ENCODE measurements at regions not wholly inside any gene's neighbourhood (a gene's known extent, or its start where the extent isn't known, plus 50 kb on each side); places are given as distances from the start of the nearest gene placed in this dataset.
"Not testable (repeated sequence)": the region's sequence is repeated elsewhere in the genome, so short reads cannot be mapped to it uniquely, and the experiment has no call there.

DNA sequence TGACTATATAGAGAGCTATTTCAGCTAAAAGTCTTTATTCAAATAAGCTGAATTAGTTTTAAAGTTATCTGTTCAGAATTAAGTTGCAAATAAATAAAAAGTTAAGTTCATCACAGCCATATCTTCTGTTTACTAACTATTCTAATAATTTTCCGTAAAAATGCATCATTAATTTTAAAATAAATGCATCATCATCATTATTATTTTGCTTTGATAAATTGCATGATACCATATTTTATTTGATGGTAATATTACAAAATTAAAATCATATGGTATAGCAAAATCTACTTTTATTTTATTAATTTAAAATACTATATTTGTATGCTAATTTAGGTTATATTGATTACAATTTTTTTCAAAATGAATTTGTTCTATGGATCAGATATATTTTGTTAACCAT, 357.3 kb upstream of the NDST4 start:
- DNase-seq (ENCODE audit: low read depth), result no peak

DNA sequence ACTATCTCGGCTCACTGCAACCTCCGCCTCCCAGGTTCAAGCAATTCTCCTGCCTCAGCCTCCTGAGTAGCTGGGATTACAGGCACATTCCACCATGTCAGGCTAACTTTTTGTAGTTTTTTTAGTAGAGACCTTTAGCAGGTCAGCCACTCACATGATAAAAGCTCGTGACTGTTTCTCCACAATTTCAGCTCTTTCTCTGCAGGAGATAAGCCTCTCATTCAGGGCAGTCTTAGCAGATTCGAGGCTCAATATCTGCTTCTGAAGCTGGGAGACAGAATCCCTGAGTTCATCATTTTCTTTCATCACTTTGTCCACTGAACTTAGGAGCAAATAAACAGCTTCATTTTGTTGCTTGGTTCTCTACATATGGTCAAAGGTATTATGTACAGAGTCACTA, 345.9 kb upstream of the NDST4 start:
- DNase-seq (ENCODE audit: low read depth), result not testable (repeated sequence)

DNA sequence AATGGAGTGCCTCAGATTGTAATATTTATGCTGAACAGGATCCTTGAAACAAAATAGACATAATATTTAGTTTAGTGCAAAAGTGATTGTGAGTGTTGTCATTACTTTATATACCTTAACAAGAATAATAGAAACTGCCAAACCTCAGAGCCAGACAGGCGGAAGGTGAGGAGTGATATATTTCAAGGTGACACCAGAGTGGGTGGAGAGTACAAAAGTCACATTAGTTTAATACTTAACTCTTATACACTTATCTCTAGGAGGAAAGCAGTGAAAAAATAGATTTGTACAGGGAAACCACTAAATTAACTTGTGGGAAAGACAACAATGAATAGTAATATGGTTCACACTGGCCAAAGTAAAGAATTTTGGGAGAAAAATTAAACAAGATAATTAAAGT, 342.8 kb upstream of the NDST4 start:
- DNase-seq (ENCODE audit: low read depth), result no peak

DNA sequence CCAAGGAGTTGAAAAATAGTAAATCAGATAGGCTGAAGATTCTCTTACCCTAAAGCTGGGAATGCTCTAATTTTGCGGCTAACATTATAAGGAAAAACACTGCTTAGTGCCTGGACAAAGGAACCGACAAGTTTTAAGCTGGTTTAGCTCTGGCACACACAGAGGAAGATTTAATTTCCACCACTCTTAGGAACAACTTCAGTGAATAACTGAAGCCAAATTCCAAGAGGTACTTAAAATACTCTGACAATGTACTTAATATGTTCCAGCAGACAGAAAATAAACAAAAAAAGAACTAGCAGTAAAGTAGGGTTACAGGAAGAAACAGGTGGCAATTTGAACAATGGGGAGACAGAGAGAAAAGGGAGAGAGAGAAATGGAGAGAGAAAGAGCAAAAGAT, 340.8 kb upstream of the NDST4 start:
- DNase-seq (ENCODE audit: low read depth), result no peak

DNA sequence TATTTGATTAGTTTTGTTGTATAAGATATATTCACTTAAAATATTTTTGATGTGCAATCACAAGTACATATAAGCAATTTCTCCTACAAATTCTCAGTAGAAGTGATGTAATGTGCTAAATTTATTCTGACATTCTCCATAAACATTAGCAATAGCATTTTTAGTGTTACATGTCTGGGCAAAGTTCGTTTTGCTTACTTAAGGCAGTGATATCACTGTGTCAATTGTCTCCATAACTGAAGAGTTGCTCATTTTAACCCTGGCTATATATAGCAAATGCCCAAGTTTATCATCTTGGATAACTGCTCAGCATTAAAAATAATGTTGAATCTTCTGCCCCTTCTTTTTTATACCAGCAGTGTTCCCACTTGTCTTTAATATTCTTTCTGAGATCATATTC, 340.0 kb upstream of the NDST4 start:
- DNase-seq (ENCODE audit: low read depth), result no peak

DNA sequence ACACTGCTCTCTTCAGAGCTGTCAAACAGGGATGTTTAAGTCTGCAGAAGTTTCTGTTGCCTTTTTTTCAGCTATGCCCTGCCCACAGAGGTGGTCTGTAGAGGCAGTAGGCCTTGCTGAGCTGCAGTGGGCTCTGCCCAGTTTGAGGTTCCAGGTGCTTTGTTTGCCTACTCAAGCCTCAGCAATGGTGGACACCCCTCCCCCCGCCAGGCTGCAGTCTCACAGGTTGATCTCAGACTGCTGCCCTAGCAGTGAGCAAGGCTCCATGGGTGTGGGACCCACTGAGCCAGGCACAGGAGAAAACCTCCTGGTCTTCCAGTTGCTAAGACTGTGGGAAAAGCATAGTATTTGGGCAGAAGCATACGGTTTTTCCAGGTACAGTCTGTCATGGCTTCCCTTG, 338.8 kb upstream of the NDST4 start:
- not testable (repeated sequence) for DNase-seq (ENCODE audit: low read depth)

DNA sequence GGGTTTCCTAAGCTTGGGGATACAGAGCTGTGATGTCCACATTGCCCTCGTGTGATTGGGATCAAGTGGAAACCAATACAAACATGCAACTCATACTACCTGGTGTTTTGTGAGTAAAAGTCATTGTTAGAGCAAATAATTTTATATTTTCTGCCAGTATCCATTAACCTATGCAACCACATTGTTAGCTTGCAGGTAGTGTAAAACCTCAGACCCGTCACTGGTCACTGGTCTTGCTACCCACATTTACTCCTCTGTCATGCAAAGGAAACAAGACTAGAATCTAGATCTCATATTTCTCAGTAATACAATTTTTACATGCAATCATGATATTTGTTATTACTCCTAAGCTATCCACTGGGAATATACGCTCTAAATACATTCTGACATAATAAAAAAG, 324.3 kb upstream of the NDST4 start:
- DNase-seq (ENCODE audit: low read depth), result no peak

DNA sequence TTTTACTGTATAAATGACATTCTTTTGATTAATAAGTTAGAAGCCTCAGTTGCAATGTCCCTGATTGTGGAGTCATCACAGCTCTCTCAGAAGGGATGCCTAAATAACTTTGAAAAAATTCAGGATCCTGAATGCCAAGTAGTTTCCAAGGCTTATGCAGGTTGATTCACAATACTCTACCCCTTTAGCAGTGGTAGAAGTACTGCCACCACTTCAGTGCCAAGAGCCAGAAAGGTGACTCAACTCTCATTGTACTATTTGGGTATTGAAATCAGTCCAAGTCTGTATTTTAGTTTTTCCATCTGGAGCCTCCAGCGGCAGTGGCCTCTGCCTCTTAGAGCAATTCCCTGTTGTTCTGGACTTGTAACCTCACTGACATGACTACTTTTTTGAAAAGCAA, 320.1 kb upstream of the NDST4 start:
- DNase-seq (ENCODE audit: low read depth), result no peak

DNA sequence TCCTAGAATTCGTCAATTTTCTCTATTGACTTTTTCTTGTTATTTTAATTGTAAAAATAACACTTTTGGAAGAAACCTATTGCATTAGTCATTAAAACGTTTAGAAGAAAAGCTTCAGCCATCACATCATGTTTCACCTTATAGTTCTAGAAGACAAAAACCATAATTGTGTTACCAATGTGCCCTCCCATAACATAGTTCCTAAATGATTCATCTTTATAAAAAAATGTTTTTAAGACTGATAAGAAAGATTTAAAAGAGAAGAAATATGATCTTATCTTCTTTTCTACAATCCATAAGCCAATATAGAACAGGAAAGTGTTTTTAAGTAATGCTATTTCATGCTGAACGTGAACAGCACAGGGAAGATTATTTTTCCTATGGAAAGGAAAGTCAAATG, 316.6 kb upstream of the NDST4 start:
- no peak for DNase-seq (ENCODE audit: low read depth)

DNA sequence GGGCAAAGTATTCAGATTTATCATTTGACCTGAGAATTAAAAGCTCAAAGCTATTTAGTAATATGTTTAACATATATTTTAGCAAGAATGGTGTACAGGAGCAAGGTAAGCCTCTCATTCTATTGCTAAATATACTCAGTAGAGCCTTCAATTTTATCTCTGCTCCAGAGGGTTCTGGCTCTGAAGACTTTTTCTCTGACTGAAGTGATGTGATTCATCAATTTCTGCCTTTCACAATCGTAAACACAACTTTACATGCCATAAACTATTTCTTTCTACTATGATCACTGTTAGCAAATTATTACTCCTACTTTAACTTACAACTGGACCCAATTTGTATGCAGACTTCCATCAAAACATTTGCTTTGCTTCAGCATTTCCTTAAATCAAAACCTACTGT, 315.0 kb upstream of the NDST4 start:
- no peak for DNase-seq (ENCODE audit: low read depth)

DNA sequence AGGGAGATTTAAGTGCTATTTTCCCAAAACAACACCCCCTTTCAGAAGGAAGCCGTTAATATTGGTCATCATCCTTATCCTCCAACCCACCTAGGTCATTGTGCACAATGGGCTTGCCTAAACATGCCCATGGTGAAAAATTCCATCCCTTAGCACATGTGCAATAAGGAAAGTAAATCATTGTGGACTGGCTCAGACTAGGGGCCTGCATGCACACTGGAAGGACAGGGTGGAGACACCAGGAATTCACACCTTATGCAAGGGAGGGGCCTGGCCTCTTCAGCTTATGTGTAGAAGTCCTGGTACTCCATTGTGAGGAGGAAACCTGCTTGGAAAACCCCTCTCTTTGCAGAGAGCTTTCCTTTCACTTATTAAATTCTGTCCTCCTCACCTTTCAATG, 311.4 kb upstream of the NDST4 start:
- no peak for DNase-seq (ENCODE audit: low read depth)

DNA sequence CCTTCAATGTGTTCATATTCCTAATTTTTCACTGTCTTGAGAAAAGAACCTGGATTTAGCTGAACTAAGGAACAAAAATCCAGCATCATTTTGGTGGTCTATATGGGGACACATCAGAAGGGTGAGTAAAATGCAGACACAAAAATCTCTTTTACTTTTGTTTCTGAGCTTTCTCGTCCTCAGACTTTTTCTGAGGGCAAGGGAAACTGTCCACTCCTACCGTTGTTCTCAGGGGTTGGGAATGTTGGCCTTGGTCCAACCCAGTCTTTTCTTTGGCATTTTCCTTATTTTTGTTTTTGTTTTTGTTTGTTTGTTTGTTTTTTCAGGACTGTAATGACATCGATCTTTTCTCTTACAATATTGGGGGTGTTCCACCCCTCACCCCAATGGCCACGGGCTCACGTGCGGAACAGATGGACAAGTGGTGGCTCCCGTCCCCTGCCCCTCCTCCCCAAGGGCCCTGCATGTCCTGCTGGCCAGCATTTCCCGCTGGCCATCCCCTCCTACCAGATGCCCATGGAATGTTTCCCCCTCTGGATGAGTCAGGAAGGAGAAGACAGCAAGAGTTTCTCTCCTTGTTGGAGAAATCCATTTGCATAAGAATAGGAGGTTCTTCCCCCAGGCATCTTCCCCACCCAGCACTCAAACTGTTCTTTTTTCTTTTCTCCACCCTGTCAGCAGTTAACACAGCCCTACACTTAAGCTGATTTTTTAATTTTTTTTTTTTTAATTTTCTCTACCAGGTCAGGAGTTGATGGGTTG, 305.4 kb upstream of the NDST4 start:
- DNase-seq (ENCODE audit: low read depth), result no peak

DNA sequence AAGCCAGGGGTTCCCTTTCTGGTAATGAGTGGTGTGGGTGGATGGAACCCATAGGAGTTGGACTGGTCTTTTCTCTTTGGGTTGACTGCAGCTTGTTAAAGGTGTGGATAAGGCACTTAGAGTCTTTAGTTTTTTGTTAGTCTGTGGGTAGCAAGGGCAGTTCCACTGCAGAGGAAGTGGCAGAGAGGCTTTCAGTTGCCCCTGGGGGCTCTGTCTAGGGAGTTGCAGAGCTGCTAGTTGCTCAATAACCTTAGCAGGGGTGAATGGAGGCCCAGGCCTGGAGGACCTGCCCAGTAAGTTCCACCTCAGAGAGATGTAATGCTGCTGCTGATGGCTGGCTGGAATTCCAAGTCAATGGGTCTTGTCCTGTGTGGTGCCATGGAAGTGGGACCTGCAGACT, 282.6 kb upstream of the NDST4 start:
- no peak for DNase-seq (ENCODE audit: low read depth)

DNA sequence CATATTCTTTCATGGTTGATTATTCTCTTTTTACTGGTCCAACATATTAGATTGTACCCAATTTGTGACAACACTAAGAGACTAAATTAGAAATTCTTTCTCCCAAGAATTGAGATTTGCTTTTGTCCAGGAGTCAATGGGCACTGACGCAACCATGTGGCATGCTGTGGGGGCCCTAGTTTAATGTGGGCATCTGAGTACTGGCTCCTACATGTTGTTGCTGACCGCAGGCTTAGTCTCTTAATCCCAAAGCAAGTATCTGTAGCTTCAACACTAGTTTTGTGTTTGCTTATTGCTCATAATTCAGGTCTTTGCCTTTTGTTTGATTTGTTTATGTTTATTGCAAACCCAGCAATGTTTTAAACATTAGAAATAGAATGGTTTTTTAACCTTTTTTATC, 263.4 kb upstream of the NDST4 start:
- DNase-seq (ENCODE audit: low read depth), result no peak

DNA sequence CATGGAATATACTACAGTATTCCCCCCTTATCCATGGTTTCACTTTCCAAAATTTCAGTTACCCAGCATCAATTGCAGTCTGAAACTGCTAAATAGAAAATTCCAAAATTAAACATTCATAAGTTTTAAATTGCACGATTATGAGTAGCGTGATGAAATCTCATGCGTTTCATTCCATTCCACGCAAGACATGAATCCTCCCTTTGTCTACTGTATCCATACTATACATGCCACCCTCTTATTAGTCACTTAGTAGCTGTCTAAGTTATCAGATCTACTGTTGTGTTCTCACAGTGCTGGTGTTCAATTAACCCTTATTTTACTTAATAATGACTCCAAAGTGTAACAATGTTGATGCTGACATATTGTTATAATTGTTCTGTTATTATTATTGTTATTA, 261.2 kb upstream of the NDST4 start:
- no peak for DNase-seq (ENCODE audit: low read depth)

DNA sequence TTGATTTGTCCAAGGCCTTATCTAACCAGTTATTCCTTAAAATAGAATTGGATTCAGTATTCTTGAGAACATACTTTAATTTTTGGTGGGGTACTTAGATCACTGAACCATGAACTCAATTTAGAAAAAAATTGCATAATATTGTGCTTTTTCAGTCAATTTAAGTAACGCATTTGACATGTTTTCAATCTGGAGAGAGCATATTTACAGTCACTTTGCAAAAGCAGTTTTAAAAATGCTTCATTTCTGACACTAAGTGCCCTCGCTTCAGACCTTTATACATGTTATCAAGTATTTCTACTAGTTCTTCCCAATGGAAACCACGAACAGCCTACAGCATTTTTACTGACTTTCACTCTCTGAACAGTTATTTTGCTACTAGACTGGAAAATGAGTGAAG, 257.1 kb upstream of the NDST4 start:
- DNase-seq (ENCODE audit: low read depth), result no peak

DNA sequence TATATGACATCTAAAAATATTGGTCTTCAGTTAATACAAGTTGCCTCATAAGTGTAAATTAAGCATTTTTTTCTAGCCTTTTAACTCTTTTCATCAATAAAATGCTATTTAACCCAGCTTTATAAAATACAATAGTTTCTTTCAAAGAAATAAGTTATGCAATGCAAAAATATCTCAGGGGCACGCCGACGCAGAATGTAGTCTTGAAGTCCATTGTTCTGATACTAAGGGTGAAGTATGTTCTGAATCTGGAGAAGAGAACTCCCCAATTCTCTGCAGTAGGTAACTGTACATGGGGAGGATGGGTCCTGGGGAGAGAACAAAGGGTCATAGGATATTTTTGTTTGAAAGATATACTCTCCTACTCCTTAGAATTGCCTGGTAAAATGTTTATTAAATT, 256.6 kb upstream of the NDST4 start:
- no peak for DNase-seq (ENCODE audit: low read depth)

DNA sequence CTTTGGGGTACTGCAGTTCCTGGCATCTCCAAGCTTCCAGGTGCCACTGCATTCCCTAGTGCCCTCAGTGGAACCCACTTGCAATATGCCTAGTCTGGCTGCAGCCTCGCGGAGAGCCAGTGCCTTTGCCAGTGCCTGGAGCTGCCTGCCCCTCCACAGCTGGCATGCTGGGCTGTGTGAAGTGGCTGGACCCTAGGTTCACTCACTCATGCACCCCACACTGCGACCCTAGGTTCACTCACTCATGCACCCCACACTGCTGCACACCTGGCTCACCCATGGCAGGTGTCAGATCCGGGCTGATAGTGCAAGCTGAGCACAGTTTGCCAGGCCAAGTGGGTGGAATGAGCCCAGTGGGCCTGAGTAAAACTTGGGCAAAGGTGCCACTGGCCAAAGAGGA, 253.0 kb upstream of the NDST4 start:
- DNase-seq (ENCODE audit: low read depth), result no peak

DNA sequence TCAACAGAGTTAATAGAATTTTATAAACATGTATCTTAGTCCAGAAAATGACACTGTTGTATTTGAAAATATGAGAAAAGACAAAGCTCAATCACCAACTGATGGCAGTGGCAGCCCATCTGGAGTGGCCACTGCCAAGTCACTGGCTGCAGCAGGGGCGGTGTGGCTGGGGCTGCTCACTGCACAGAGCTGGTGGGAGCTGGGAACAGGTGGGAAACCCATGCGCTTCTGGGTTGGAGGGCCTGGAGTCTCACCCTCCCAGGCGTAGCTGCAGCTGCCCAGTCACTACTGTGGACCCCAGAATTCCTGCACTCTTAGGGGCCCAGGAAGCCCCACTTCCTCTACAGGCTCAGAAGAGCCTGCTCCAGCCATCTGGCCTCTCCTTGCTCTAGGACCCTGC, 251.8 kb upstream of the NDST4 start:
- DNase-seq (ENCODE audit: low read depth), result no peak

DNA sequence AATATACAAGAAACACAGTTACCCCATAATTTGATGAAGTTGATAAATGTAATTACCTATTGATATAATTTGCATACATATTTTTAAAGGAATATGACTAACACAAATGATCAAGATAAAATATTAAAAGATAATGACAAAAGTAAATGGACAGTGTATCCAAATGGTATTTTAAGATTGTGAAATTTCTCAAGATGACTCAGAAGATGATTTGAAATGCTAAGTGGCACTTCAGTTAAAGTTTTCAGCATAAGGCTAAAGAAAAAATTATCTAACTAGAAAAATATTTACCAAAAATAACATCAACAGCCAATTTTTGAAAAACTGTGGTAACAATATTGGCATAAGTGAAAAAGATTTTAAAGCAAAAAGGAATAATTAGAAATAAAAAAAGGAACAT, 248.4 kb upstream of the NDST4 start:
- DNase-seq (ENCODE audit: low read depth), result no peak

DNA sequence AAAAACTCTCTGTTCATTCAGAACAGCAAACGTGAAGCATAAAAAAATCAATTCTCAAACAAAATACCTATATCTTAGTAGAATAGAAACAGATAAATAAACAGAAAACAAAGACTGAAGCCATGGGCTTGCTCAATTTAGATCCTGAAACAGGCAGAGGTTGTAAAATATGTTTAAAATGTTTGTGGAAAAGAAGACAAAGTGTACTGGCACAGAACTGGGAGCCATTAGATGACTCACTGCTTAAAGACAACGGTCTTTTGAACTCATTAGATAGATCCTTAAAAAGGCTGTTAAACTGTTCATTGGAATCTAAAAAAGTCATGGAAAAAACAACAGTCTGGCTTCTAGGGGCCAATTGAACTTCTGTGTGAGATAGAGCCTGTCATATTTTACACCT, 247.0 kb upstream of the NDST4 start:
- no peak for DNase-seq (ENCODE audit: low read depth)

DNA sequence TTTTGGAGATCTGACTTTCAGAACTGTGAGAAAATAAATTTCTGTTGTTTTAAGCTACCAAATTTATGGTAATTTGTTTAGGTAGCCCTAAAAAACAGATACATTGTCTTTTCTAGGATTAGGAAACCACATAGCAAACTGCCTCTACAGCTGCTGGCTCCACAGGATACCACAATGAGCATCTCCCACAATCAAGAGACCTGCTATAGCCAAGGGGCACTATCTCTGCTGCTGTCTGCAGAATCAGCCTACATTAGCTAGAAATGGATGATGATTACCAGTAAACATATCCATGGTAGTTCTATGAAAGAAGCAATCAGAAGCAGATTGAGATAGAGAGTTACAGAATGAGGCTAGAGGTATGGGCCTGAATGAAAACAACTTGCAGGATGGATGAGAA, 244.4 kb upstream of the NDST4 start:
- no peak for DNase-seq (ENCODE audit: low read depth)

DNA sequence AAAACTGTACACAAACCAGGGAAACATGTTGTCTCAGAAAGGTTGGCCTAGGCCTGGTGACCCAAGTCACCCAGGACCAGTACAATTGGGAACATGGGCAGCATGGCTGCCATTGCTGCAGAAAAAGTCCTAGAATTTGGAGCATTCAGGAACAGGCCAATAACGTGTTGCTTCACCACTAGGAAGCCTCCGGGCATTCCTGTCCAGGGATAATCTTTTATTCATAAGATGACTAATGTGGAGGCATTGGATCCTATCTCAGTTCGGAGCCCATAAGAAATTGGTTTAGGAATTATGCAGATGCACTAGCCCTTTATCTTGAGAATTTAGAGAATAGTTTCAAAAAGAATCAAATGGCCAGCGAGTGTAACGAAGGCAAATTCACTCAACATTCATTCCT, 242.8 kb upstream of the NDST4 start:
- no peak for DNase-seq (ENCODE audit: low read depth)

DNA sequence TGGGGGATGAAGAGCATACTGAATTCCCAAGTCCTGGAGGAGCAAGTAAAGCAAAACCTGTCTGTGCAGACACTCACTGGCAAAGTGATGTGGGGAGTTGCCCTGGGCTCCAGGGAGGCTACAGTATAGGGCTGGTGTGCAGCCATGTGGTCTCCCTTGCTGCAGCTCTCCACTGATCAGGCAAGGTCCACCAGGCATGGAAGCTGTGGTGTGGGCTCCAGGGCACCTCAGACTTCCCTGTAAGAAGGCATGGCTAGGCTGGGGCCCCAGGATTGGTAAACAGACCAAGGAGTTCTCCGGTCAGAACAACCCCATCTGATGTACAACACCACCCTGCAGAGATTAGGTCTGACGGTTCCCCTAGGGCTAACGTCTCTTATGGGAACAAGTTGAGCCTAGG, 241.9 kb upstream of the NDST4 start:
- DNase-seq (ENCODE audit: low read depth), result no peak

DNA sequence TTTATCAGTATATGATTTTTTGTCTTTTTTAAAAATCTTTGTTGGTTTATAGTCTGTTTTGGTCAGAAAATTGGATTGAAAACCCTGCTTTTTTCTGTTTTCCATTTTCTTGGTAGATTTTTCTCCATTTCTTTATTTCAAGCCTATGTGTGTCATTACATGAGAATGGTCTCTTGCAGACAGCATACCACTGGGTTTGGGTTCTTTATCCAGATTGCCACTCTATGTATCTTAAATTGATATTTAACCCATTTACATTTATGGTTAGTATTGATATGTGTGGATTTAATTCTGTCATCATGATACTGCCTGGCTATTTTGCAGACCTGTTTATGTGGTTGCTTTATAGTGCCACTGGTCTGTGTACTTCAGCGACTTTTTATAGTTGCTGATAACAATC, 239.9 kb upstream of the NDST4 start:
- no peak for DNase-seq (ENCODE audit: low read depth)
